CD4-positive, alpha-beta T cell treated with Interleukin-17A for 4 hours (primary cell): ENCODE measurements at regions not wholly inside any gene's neighbourhood (a gene's known extent, or its start where the extent isn't known, plus 50 kb on each side); places are given as distances from the start of the nearest gene placed in this dataset.
A peak's percentile ranks its signal among the peaks of the same experiment; 100 is the strongest.
"Not testable (repeated sequence)": the region's sequence is repeated elsewhere in the genome, so short reads cannot be mapped to it uniquely, and the experiment has no call there.

Experiments
- DNase-seq: peaks from one replicate; pipeline ENCODE4 v3.0.0-alpha.2; 2020; ENCODE audit warnings: mixed read lengths

- no peak for DNase-seq
Measured at GRCh38 chr21:36247316-36248010, 72.5 kb upstream of the MORC3 start.

GRCh38 chr21:36249576-36250422 is 70.2 kb upstream of the MORC3 start:
- DNase-seq: peak; percentile 10

GRCh38 chr21:36250423-36251075 is 69.4 kb upstream of the MORC3 start:
- DNase-seq: peak; percentile 9

GRCh38 chr21:36254106-36254941 is 65.7 kb upstream of the MORC3 start:
- no peak for DNase-seq

GRCh38 chr21:36255663-36256062 is 64.3 kb upstream of the MORC3 start:
- no peak for DNase-seq

- no peak for DNase-seq
Measured at GRCh38 chr21:36257657-36258056, 62.3 kb upstream of the MORC3 start.

- DNase-seq: peak; percentile 68
Measured at GRCh38 chr21:36260030-36260787, 59.8 kb upstream of the MORC3 start.

- no peak for DNase-seq
Measured at GRCh38 chr21:36260802-36261201, 59.2 kb upstream of the MORC3 start.

- no peak for DNase-seq
Measured at GRCh38 chr21:36261459-36261858, 58.5 kb upstream of the MORC3 start.

GRCh38 chr21:36263797-36264196 is 56.2 kb upstream of the MORC3 start:
- no peak for DNase-seq

- no peak for DNase-seq
Measured at GRCh38 chr21:36265431-36265830, 54.6 kb upstream of the MORC3 start.

- not testable (repeated sequence) for DNase-seq
Measured at GRCh38 chr21:36267828-36268227, 52.2 kb upstream of the MORC3 start.

GRCh38 chr21:36268264-36268663 is 51.7 kb upstream of the MORC3 start:
- not testable (repeated sequence) for DNase-seq
